ENCODE measurements at regions not wholly inside any gene's neighbourhood (a gene's known extent, or its start where the extent isn't known, plus 50 kb on each side); places are given as distances from the start of the nearest gene placed in this dataset.

- no peak overlapping the region for H3K4me3 ChIP-seq (ENCODE audit: low read depth, low read length)
- DNase-seq (ENCODE audit: low read depth) = no peak
- peak; percentile 42 for TF ChIP-seq CTCF (IDR thresholded peaks at IDR 0.05; ENCODE audit: low read depth, low read length, missing control alignments)
These were observed 499.7 kb upstream of the POU3F4 start for GRCh38 chrX:83008415-83008814.

- TF ChIP-seq CTCF (IDR thresholded peaks at IDR 0.05; ENCODE audit: low read depth, low read length, missing control alignments) = no peak
- DNase-seq (ENCODE audit: low read depth) = no peak
- no peak overlapping the region for H3K4me3 ChIP-seq (ENCODE audit: low read depth, low read length)
These were observed 488.8 kb upstream of the POU3F4 start for GRCh38 chrX:83019258-83019657.

GRCh38 chrX:83022020-83022419 is 486.1 kb upstream of the POU3F4 start:
- no peak overlapping the region for H3K4me3 ChIP-seq (ENCODE audit: low read depth, low read length)
- no peak for DNase-seq (ENCODE audit: low read depth)
- no peak for TF ChIP-seq CTCF (IDR thresholded peaks at IDR 0.05; ENCODE audit: low read depth, low read length, missing control alignments)
